Endothelial cell of umbilical vein (primary cell): ENCODE measurements at regions not wholly inside any gene's neighbourhood (a gene's known extent, or its start where the extent isn't known, plus 50 kb on each side); places are given as distances from the start of the nearest gene placed in this dataset.

Experiments
- BruUV-seq: library from RNA; stranded (reverse); fragments of 400-500 nt; replicated peaks from 2 replicates; lab custom pipeline; 2021; lab: Mats Ljungman, UMichigan
- CTCF ChIA-PET: fragments of 300-600, 350-600 bp; sonication (Branson Sonifier 250); formaldehyde crosslinking; loops from one replicate; lab custom pipeline; 2021; ENCODE audit warnings: antibody characterized with exemption, inconsistent platforms; lab: Charles Lee
- POLR2A ChIA-PET: fragments of 300-600, 350-600 bp; sonication (Branson Sonifier 250); formaldehyde crosslinking; loops from one replicate; lab custom pipeline; 2021; ENCODE audit warnings: antibody characterized with exemption, inconsistent platforms; lab: Charles Lee
- DNase-seq: peaks from one replicate; pipeline ENCODE4 v3.0.0-alpha.2; 2011; ENCODE audit warnings: low read depth, low spot score
- FAIRE-seq: peaks from 2 replicates; lab custom pipeline; 2011; peaks lifted over from hg19 to GRCh38; lab: Jason Lieb, UNC
- H2AFZ ChIP-seq: 2 replicates; pipeline ENCODE4 v1.6.0; 2012; ENCODE audit warnings: low read depth, low read length, control low read depth, inconsistent platforms
- H3K27ac ChIP-seq: 2 replicates; pipeline ENCODE4 v1.5.1; 2011; ENCODE audit warnings: low read depth, mild to moderate bottlenecking, control low read depth, low read length, moderate library complexity; ENCODE audit not compliant: insufficient read depth
- H3K27me3 ChIP-seq, 2 experiments: 2 replicates each; pipeline versions ENCODE4 v1.6.0 to v1.6.1; 2011; ENCODE audit warnings: low read length in 2 of 2, mixed read lengths in 1 of 2; ENCODE audit not compliant: control insufficient read depth in 2 of 2, insufficient read depth in 2 of 2
- H3K36me3 ChIP-seq, 2 experiments: 2 replicates in 1 of 2; 3 replicates in 1 of 2; pipeline ENCODE4 v1.5.1; 2011; ENCODE audit warnings: low read length in 2 of 2, mild to moderate bottlenecking in 1 of 2, moderate library complexity in 1 of 2; ENCODE audit not compliant: control insufficient read depth in 2 of 2, insufficient read depth in 2 of 2; ENCODE audit errors: extremely low read depth in 1 of 2
- H3K4me1 ChIP-seq: 3 replicates; pipeline ENCODE4 v1.5.1; 2011; ENCODE audit warnings: mild to moderate bottlenecking, low read length; ENCODE audit not compliant: control insufficient read depth, insufficient read depth; ENCODE audit errors: extremely low read depth
- H3K4me2 ChIP-seq: 2 replicates; pipeline ENCODE4 v1.6.1; 2011; ENCODE audit warnings: low read length, control low read depth, mixed read lengths; ENCODE audit not compliant: insufficient read depth
- H3K4me3 ChIP-seq, 3 experiments: fragments of 200-600 bp in 1 of 3; sonication (generic), shearing (Covaris generic) in 1 of 3; replicated peaks in 1 of 3; 2 replicates each; pipeline ENCODE4 v1.5.1; 2011 to 2016; ENCODE audit warnings: control low read depth in 3 of 3, low read length in 3 of 3, mild to moderate bottlenecking in 2 of 3, inconsistent platforms in 1 of 3, low read depth in 1 of 3, moderate library complexity in 1 of 3; ENCODE audit not compliant: insufficient read depth in 1 of 3
- H3K79me2 ChIP-seq: 2 replicates; pipeline ENCODE4 v1.6.0; 2012; ENCODE audit warnings: low read length, inconsistent platforms; ENCODE audit not compliant: control insufficient read depth, insufficient read depth
- H3K9ac ChIP-seq: replicated peaks from 2 replicates; pipeline ENCODE3; 2011; ENCODE audit warnings: low read length, control low read depth; ENCODE audit not compliant: insufficient read depth; ENCODE audit errors: extremely low read depth
- H3K9me1 ChIP-seq: replicated peaks from 3 replicates; pipeline ENCODE4 v1.6.0; 2011; ENCODE audit warnings: mild to moderate bottlenecking, low read length; ENCODE audit not compliant: control insufficient read depth, insufficient read depth; ENCODE audit errors: extremely low read depth
- H3K9me3 ChIP-seq: replicated peaks from 2 replicates; pipeline ENCODE4 v1.5.1; 2012; ENCODE audit warnings: low read length, inconsistent platforms; ENCODE audit not compliant: control insufficient read depth, insufficient read depth
- H4K20me1 ChIP-seq: replicated peaks from 2 replicates; pipeline ENCODE3; 2011; ENCODE audit warnings: mild to moderate bottlenecking, low read length; ENCODE audit not compliant: control insufficient read depth, insufficient read depth; ENCODE audit errors: extremely low read depth
- CTCF ChIP-seq, 2 donors: IDR thresholded peaks; 1 replicate in 1 of 2; 2 replicates in 1 of 2; pipeline ENCODE4 v1.5.1; 2011; ENCODE audit warnings: low read length in 2 of 2, mild to moderate bottlenecking in 2 of 2, moderate library complexity in 2 of 2, control low read depth in 1 of 2, inconsistent platforms in 1 of 2, low read depth in 1 of 2; ENCODE audit not compliant: insufficient read depth in 1 of 2; ENCODE audit errors: extremely low read depth in 1 of 2
- EZH2 ChIP-seq: IDR thresholded peaks from 2 replicates; pipeline ENCODE4 v1.6.1; 2012; ENCODE audit warnings: borderline replicate concordance, low read depth, mild to moderate bottlenecking, moderate library complexity, low read length, inconsistent platforms; ENCODE audit not compliant: severe bottlenecking
- FOS ChIP-seq: IDR thresholded peaks from 2 replicates; pipeline ENCODE4 v1.6.1; 2011; ENCODE audit warnings: mild to moderate bottlenecking, low read length, moderate library complexity, borderline replicate concordance; ENCODE audit not compliant: insufficient read depth
- GATA2 ChIP-seq: IDR thresholded peaks from 2 replicates; pipeline ENCODE4 v1.7.0; 2011; ENCODE audit warnings: low read depth, mild to moderate bottlenecking, moderate library complexity, mixed read lengths, low read length; ENCODE audit not compliant: insufficient read length, insufficient read depth
- JUN ChIP-seq: IDR thresholded peaks from 2 replicates; pipeline ENCODE4 v1.6.1; 2011; ENCODE audit warnings: borderline replicate concordance, low read depth; ENCODE audit not compliant: insufficient read length, insufficient read depth
- MYC ChIP-seq: IDR thresholded peaks from one replicate; pipeline ENCODE4 v1.6.1; 2011; ENCODE audit warnings: mild to moderate bottlenecking, low read depth, low read length
- POLR2A ChIP-seq: IDR thresholded peaks from 2 replicates; pipeline ENCODE4 v1.6.1; 2012; ENCODE audit warnings: low read depth, mild to moderate bottlenecking, control low read depth, low read length
- POLR2AphosphoS5 ChIP-seq: IDR thresholded peaks from 2 replicates; pipeline ENCODE4 v1.6.1; 2012; ENCODE audit warnings: low read depth, mild to moderate bottlenecking, control low read depth, low read length, moderate library complexity; ENCODE audit not compliant: insufficient read depth
- dilution Hi-C: fragments of 300-500 bp; cut with MboI; formaldehyde crosslinking; loops from one replicate; pipeline ENCODE4 v1.15.0; 2019; ENCODE audit warnings: low sequenced_read_pairs; ENCODE audit not compliant: extremely low pct_ligation_motif_present
- intact Hi-C: fragments of 100-400 bp; cut with micrococcal nuclease; formaldehyde crosslinking; loops from one replicate; pipeline ENCODE4 v1.10.0; 2022
- TF ChIP-seq, protein P1 (sequence below): IDR thresholded peaks from 2 replicates; pipeline ENCODE4 v1.6.1; 2011; ENCODE audit not compliant: insufficient read depth, insufficient read length

DNA sequence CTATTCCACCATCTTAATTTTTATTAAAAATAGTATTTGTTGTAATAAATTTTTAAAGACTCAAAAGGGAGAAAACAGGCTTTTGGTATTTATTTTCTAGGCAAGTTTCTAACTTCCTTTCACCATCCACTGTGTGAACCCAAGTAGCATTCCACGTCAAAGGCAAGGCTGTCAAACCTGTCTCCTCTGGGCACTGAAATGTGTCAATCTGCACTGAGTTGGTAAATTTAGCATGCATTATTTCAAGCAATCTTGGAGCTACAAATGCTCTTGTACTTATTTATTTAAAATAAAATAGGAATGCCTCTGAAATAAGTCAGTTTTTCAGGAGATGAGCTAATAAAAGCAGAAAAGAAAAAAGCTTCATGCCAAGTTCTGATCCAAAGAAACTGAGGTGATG is 130.9 kb upstream of the CNTNAP5 start:
- H3K4me3 ChIP-seq, result no peak overlapping the region
- dilution Hi-C loops (no loop called here), intact Hi-C loops (no loop called here)
- H3K4me1 ChIP-seq, result no peaks in the 10 kb centered on the region
- ChIA-PET CTCF (no interaction called here), POLR2A (no interaction called here)
- no peaks in the 10 kb centered on the region for H3K79me2 ChIP-seq
- H3K27me3 ChIP-seq, result no peaks in the 10 kb centered on the region
- H3K36me3 ChIP-seq, result no peaks in the 10 kb centered on the region
- no peak overlapping the region for H3K27ac ChIP-seq
- H4K20me1 ChIP-seq, result no peaks in the 10 kb centered on the region
- no TSS peak for BruUV-seq
- H2AFZ ChIP-seq, result no peak overlapping the region
- no peaks in the 10 kb centered on the region for H3K9me1 ChIP-seq
- no peaks in the 10 kb centered on the region for H3K9me3 ChIP-seq
- no peak overlapping the region for H3K9ac ChIP-seq
- FAIRE-seq, result no peak
- TF ChIP-seq EZH2 (no peak), POLR2AphosphoS5 (no peak), POLR2A (no peak), JUN (no peak), FOS (no peak), CTCF (IDR thresholded peaks at IDR 0.05; ENCODE audit: extremely low read depth in 1 of 2, insufficient read depth in 1 of 2, low read depth in 1 of 2, low read length in 2 of 2) (no peak)
- DNase-seq, result no peak
- H3K4me2 ChIP-seq, result no peak overlapping the region

DNA sequence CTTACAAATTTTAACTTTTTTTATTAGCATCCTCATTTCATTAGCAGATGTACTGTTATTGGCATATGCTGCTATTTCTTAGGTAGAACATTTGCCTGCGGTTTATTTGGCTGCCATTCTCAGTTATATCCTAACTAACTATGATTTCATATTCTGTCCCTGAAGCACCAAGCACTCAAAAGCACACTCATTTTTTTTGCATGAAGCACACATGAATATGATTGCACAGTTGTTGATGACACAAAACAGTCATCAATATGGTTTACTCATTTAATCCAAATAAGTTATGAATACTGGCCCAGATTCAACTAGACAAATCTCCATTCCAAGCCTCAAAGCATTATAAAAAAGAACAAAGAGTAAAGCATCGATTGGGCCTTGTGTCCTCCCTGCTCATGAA is 129.4 kb upstream of the CNTNAP5 start:
- Histone ChIP-seq H2AFZ (no peak overlapping the region), H3K79me2 (no peaks in the 10 kb centered on the region), H3K27me3 (no peaks in the 10 kb centered on the region), H3K9me3 (no peaks in the 10 kb centered on the region), H3K27ac (no peak overlapping the region), H3K36me3 (no peaks in the 10 kb centered on the region), H4K20me1 (no peaks in the 10 kb centered on the region), H3K4me1 (no peaks in the 10 kb centered on the region), H3K4me2 (no peak overlapping the region), H3K9ac (no peak overlapping the region), H3K9me1 (no peaks in the 10 kb centered on the region), H3K4me3 (no peak overlapping the region)
- FAIRE-seq (no peak), DNase-seq (no peak)
- ChIA-PET POLR2A (no interaction called here), CTCF (no interaction called here)
- intact Hi-C loops (no loop called here), dilution Hi-C loops (no loop called here)
- no TSS peak for BruUV-seq
- TF ChIP-seq EZH2, result no peak
- TF ChIP-seq POLR2A, result no peak
- TF ChIP-seq, protein P1, sequence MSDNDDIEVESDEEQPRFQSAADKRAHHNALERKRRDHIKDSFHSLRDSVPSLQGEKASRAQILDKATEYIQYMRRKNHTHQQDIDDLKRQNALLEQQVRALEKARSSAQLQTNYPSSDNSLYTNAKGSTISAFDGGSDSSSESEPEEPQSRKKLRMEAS, result no peak
- no peak for TF ChIP-seq FOS
- TF ChIP-seq CTCF (IDR thresholded peaks at IDR 0.05; ENCODE audit: extremely low read depth in 1 of 2, insufficient read depth in 1 of 2, low read depth in 1 of 2, low read length in 2 of 2), result no peak
- no peak for TF ChIP-seq POLR2AphosphoS5
- no peak for TF ChIP-seq JUN
- TF ChIP-seq GATA2, result no peak
- TF ChIP-seq MYC, result no peak
